ENCODE measurements at regions not wholly inside any gene's neighbourhood (a gene's known extent, or its start where the extent isn't known, plus 50 kb on each side); places are given as distances from the start of the nearest gene placed in this dataset.

GRCh38 chr2:163171786-163172530 is 333.4 kb upstream of the KCNH7 start:
- TF ChIP-seq POLR2A (IDR thresholded peaks at IDR 0.05) (no peak), CTCF (IDR thresholded peaks at IDR 0.05) (no peak)
